IMR-90 (cell line): ENCODE measurements at regions not wholly inside any gene's neighbourhood (a gene's known extent, or its start where the extent isn't known, plus 50 kb on each side); places are given as distances from the start of the nearest gene placed in this dataset.

ENCODE experiments used
- ATAC-seq: fragments of 200-7000 bp; cut with Tn5 transposase; 2 replicates; pipeline ENCODE4 v1.9.1; 2020; ENCODE audit warnings: low read depth, mild to moderate bottlenecking, moderate library complexity
- BruUV-seq: library from RNA; stranded (reverse); fragments of 400-500 nt; replicated peaks from 2 replicates; lab custom pipeline; 2021; lab: Mats Ljungman, UMichigan
- CTCF ChIA-PET: fragments of 300-600 bp; formaldehyde crosslinking; extraction: SDS; loops from one replicate; lab custom pipeline; 2021; ENCODE audit warnings: antibody characterized with exemption; lab: Yijun Ruan, JAX
- POLR2A ChIA-PET: fragments of 300-600 bp; sonication (Branson Sonifier 250); formaldehyde crosslinking; loops from one replicate; lab custom pipeline; 2022; ENCODE audit warnings: antibody characterized with exemption; ENCODE audit not compliant: unreplicated experiment; lab: Charles Lee
- DNase-seq: peaks from one replicate; pipeline ENCODE4 v3.0.0; 2013
- H2AFZ ChIP-seq: replicated peaks from 2 replicates; pipeline ENCODE3; 2013; ENCODE audit warnings: low read length, mild to moderate bottlenecking; ENCODE audit not compliant: poor library complexity
- H2AK5ac ChIP-seq: 2 replicates; pipeline ENCODE4 v1.6.1; 2013; ENCODE audit warnings: low read depth, low read length, inconsistent platforms
- H2AK9ac ChIP-seq: replicated peaks from 2 replicates; pipeline ENCODE3; 2013; ENCODE audit warnings: mild to moderate bottlenecking, low read depth, low read length, moderate library complexity; ENCODE audit not compliant: poor library complexity
- H2BK120ac ChIP-seq: 2 replicates; pipeline ENCODE4 v1.6.1; 2013; ENCODE audit warnings: low read depth, low read length, inconsistent platforms
- H2BK15ac ChIP-seq: 3 replicates; pipeline ENCODE4 v1.6.1; 2013; ENCODE audit warnings: low read depth, low read length, inconsistent platforms
- H2BK20ac ChIP-seq: 2 replicates; pipeline ENCODE4 v1.6.1; 2013; ENCODE audit warnings: low read depth, mild to moderate bottlenecking, inconsistent platforms, low read length, moderate library complexity
- H2BK5ac ChIP-seq: 2 replicates; pipeline ENCODE4 v1.6.1; 2013; ENCODE audit warnings: mild to moderate bottlenecking, low read depth, low read length, inconsistent platforms; ENCODE audit not compliant: poor library complexity, severe bottlenecking
- H3K14ac ChIP-seq: replicated peaks from 2 replicates; pipeline ENCODE4 v1.6.1; 2013; ENCODE audit warnings: low read depth, low read length, inconsistent platforms
- H3K18ac ChIP-seq: 2 replicates; pipeline ENCODE4 v1.6.1; 2013; ENCODE audit warnings: low read depth, low read length, control low read depth
- H3K23ac ChIP-seq: 2 replicates; pipeline ENCODE4 v1.6.1; 2013; ENCODE audit warnings: low read depth, low read length, inconsistent platforms
- H3K27ac ChIP-seq: 2 replicates; pipeline ENCODE4 v1.5.1; 2013; ENCODE audit warnings: mild to moderate bottlenecking, control low read depth, low read length; ENCODE audit not compliant: insufficient read depth
- H3K27me3 ChIP-seq: 2 replicates; pipeline ENCODE4 v1.6.1; 2013; ENCODE audit warnings: low read length; ENCODE audit not compliant: control insufficient read depth, insufficient read depth
- H3K36me3 ChIP-seq: 2 replicates; pipeline ENCODE4 v1.6.1; 2013; ENCODE audit warnings: low read length, mixed read lengths; ENCODE audit not compliant: control insufficient read depth, insufficient read depth
- H3K4ac ChIP-seq: 2 replicates; pipeline ENCODE4 v1.6.1; 2013; ENCODE audit warnings: low read depth, low read length, inconsistent platforms
- H3K4me1 ChIP-seq: 2 replicates; pipeline ENCODE4 v1.6.1; 2013; ENCODE audit warnings: low read length, mixed read lengths; ENCODE audit not compliant: control insufficient read depth, insufficient read depth
- H3K4me2 ChIP-seq: 2 replicates; pipeline ENCODE4 v1.6.1; 2013; ENCODE audit warnings: low read depth, mild to moderate bottlenecking, control low read depth, low read length, moderate library complexity
- H3K4me3 ChIP-seq: 2 replicates; pipeline ENCODE4 v1.5.1; 2013; ENCODE audit warnings: low read depth, mild to moderate bottlenecking, control low read depth, low read length, moderate library complexity; ENCODE audit not compliant: insufficient read depth
- H3K56ac ChIP-seq: 2 replicates; pipeline ENCODE4 v1.6.1; 2013; ENCODE audit warnings: low read length, inconsistent platforms; ENCODE audit not compliant: insufficient read depth; ENCODE audit errors: extremely low read depth
- H3K79me1 ChIP-seq, 2 experiments: 2 replicates each; pipeline ENCODE4 v1.6.1; 2013; ENCODE audit warnings: low read length in 2 of 2, inconsistent platforms in 1 of 2, low read depth in 1 of 2
- H3K9ac ChIP-seq: 2 replicates; pipeline ENCODE4 v1.6.1; 2013; ENCODE audit warnings: low read depth, low read length, control low read depth
- H3K9me1 ChIP-seq: 2 replicates; pipeline ENCODE4 v1.6.1; 2013; ENCODE audit warnings: low read length, inconsistent platforms; ENCODE audit not compliant: insufficient read depth
- H3K9me3 ChIP-seq: 2 replicates; pipeline ENCODE4 v1.6.1; 2013; ENCODE audit warnings: low read length; ENCODE audit not compliant: control insufficient read depth, insufficient read depth
- H4K20me1 ChIP-seq: 2 replicates; pipeline ENCODE4 v1.6.1; 2013; ENCODE audit warnings: low read length, inconsistent platforms; ENCODE audit not compliant: insufficient read depth
- H4K5ac ChIP-seq: 2 replicates; pipeline ENCODE4 v1.6.1; 2013; ENCODE audit warnings: mild to moderate bottlenecking, low read depth, low read length, control low read depth
- H4K8ac ChIP-seq, 2 experiments: 2 replicates each; pipeline ENCODE4 v1.6.1; 2013; ENCODE audit warnings: low read depth in 2 of 2, low read length in 2 of 2, control low read depth in 1 of 2, inconsistent platforms in 1 of 2
- H4K91ac ChIP-seq: 2 replicates; pipeline ENCODE4 v1.6.1; 2013; ENCODE audit warnings: low read depth, low read length, inconsistent platforms; ENCODE audit not compliant: insufficient read depth
- BHLHE40 ChIP-seq: fragments of 150-350 bp; IDR thresholded peaks from 2 replicates; pipeline ENCODE4 v1.6.1; 2016; ENCODE audit warnings: mild to moderate bottlenecking, low read depth, low read length
- CEBPB ChIP-seq: IDR thresholded peaks from 2 replicates; pipeline ENCODE4 v1.6.1; 2012; ENCODE audit warnings: low read depth, low read length, improper control_type of control experiment
- CHD1 ChIP-seq: IDR thresholded peaks from 2 replicates; pipeline ENCODE4 v1.6.1; 2012; ENCODE audit warnings: low read depth, low read length, improper control_type of control experiment
- CTCF ChIP-seq: conservative IDR thresholded peaks from 2 replicates; pipeline ENCODE4 v1.5.1; 2012; ENCODE audit warnings: mild to moderate bottlenecking, low read depth, low read length, improper control_type of control experiment
- ELK1 ChIP-seq: fragments of 150-350 bp; IDR thresholded peaks from 2 replicates; pipeline ENCODE4 v1.6.1; 2016; ENCODE audit warnings: low read depth, mild to moderate bottlenecking, low read length, moderate library complexity, borderline replicate concordance
- FOS ChIP-seq: fragments of 150-350 bp; IDR thresholded peaks from 2 replicates; pipeline ENCODE4 v1.6.1; 2016; ENCODE audit warnings: low read depth, low read length
- MAFK ChIP-seq: IDR thresholded peaks from 2 replicates; pipeline ENCODE4 v1.6.1; 2012; ENCODE audit warnings: low read depth, low read length, improper control_type of control experiment
- MAZ ChIP-seq: IDR thresholded peaks from 2 replicates; pipeline ENCODE4 v1.6.1; 2012; ENCODE audit warnings: low read depth, mild to moderate bottlenecking, low read length, improper control_type of control experiment, moderate library complexity, borderline replicate concordance
- MXI1 ChIP-seq: IDR thresholded peaks from 2 replicates; pipeline ENCODE4 v1.6.1; 2012; ENCODE audit warnings: low read depth, mild to moderate bottlenecking, low read length, moderate library complexity, borderline replicate concordance
- NFE2L2 ChIP-seq: fragments of 150-350 bp; IDR thresholded peaks from 2 replicates; pipeline ENCODE4 v1.6.1; 2016; ENCODE audit warnings: low read depth, mild to moderate bottlenecking, low read length
- POLR2A ChIP-seq: IDR thresholded peaks from 2 replicates; pipeline ENCODE4 v1.6.1; 2012; ENCODE audit warnings: mild to moderate bottlenecking, low read depth, low read length
- RAD21 ChIP-seq: IDR thresholded peaks from 2 replicates; pipeline ENCODE4 v1.6.1; 2012; ENCODE audit warnings: low read length, improper control_type of control experiment
- RCOR1 ChIP-seq: IDR thresholded peaks from 2 replicates; pipeline ENCODE4 v1.6.1; 2012; ENCODE audit warnings: mild to moderate bottlenecking, low read length, improper control_type of control experiment; ENCODE audit not compliant: insufficient replicate concordance
- RFX5 ChIP-seq: IDR thresholded peaks from 2 replicates; pipeline ENCODE4 v1.8.0; 2012; ENCODE audit warnings: low read depth, mild to moderate bottlenecking, low read length, moderate library complexity
- SMC3 ChIP-seq: fragments of 150-350 bp; IDR thresholded peaks from 2 replicates; pipeline ENCODE4 v1.6.1; 2016; ENCODE audit warnings: low read depth, mild to moderate bottlenecking, antibody characterized with exemption, low read length, moderate library complexity
- USF2 ChIP-seq: fragments of 150-350 bp; IDR thresholded peaks from 2 replicates; pipeline ENCODE4 v1.6.1; 2017; ENCODE audit warnings: mild to moderate bottlenecking, antibody characterized with exemption, low read length, low read depth
- WGBS, 2 experiments: methylation state at CpG; one replicate each; pipeline versions ENCODE4 v1.1.5 to v1.1.7; 2013; ENCODE audit warnings: missing lambda C conversion rate in 2 of 2; ENCODE audit not compliant: insufficient read length in 1 of 2; ENCODE audit errors: extremely low coverage in 2 of 2; 5-methylcytosine and 5-hydroxymethylcytosine counted together
- dilution Hi-C: fragments of 300-500 bp; cut with HindIII; formaldehyde crosslinking; loops from one replicate; pipeline ENCODE4 v1.14.3; 2018; ENCODE audit warnings: low sequenced_read_pairs; ENCODE audit not compliant: unreplicated experiment
- in situ Hi-C: fragments of 300-500 bp; cut with MboI; formaldehyde crosslinking; loops from 3 replicates; pipeline ENCODE4 v1.14.3; 2019; ENCODE audit warnings: low sequenced_read_pairs, inconsistent platforms, mixed read lengths
- intact Hi-C: fragments of 100-400 bp; cut with micrococcal nuclease; formaldehyde crosslinking; loops from 2 replicates; pipeline ENCODE4 v1.10.0; 2022

GRCh38 chr15:31776039-31776438 is 254.3 kb upstream of the CHRNA7 start:
- Histone ChIP-seq H4K5ac (no peak overlapping the region), H4K91ac (no peak overlapping the region), H3K23ac (no peak overlapping the region), H3K56ac (no peak overlapping the region), H2BK20ac (no peak overlapping the region), H3K79me1 (no peaks in the 10 kb centered on the region), H3K27me3 (no peaks in the 10 kb centered on the region), H3K27ac (no peak overlapping the region), H3K9me1 (no peaks in the 10 kb centered on the region), H3K14ac (no peak overlapping the region), H2AK5ac (no peak overlapping the region), H3K36me3 (no peaks in the 10 kb centered on the region), H3K4me3 (no peak overlapping the region), H3K4ac (no peak overlapping the region), H3K4me1 (no peaks in the 10 kb centered on the region), H3K18ac (no peak overlapping the region), H2AK9ac (no peak overlapping the region), H2BK120ac (no peak overlapping the region), H3K4me2 (no peak overlapping the region), H3K9me3 (no peaks in the 10 kb centered on the region), H2BK15ac (no peak overlapping the region), H2BK5ac (no peak overlapping the region), H3K9ac (no peak overlapping the region), H4K20me1 (no peaks in the 10 kb centered on the region), H4K8ac (no peak overlapping the region), H2AFZ (no peak overlapping the region)
- dilution Hi-C loops, result no loop called here
- intact Hi-C loops, result no loop called here
- 21% methylated on average over 2 of the region's 9 CpGs; no CpG with 5 or more reads in 1 of the 2 experiments for WGBS, 2 experiments
- no TSS peak for BruUV-seq
- CTCF ChIA-PET, result no interaction called here
- ATAC-seq, result no peak
- in situ Hi-C loops, result no loop called here
- DNase-seq, result no peak
- no peak for TF ChIP-seq CEBPB
- no peak for TF ChIP-seq CHD1
- TF ChIP-seq MAFK, result no peak
- TF ChIP-seq RCOR1, result no peak
- TF ChIP-seq BHLHE40, result no peak
- no peak for TF ChIP-seq USF2
- no peak for TF ChIP-seq MXI1
- no peak for TF ChIP-seq NFE2L2
- no peak for TF ChIP-seq RAD21
- no peak for TF ChIP-seq SMC3
- no peak for TF ChIP-seq CTCF
- TF ChIP-seq ELK1, result no peak
- no peak for TF ChIP-seq POLR2A
- TF ChIP-seq MAZ, result no peak
- no peak for TF ChIP-seq FOS
- no peak for TF ChIP-seq RFX5
- POLR2A ChIA-PET, result no interaction called here
